DND-41 (cell line): ENCODE measurements at regions not wholly inside any gene's neighbourhood (a gene's known extent, or its start where the extent isn't known, plus 50 kb on each side); places are given as distances from the start of the nearest gene placed in this dataset.

ENCODE experiments used
- CTCF ChIP-seq: IDR thresholded peaks from 2 replicates; pipeline ENCODE4 v1.5.1; 2012; ENCODE audit warnings: borderline replicate concordance, low read length, moderate library complexity, mild to moderate bottlenecking; ENCODE audit not compliant: poor library complexity, severe bottlenecking; ENCODE audit errors: extremely low read depth
- EZH2 ChIP-seq: IDR thresholded peaks from 3 replicates; pipeline ENCODE4 v1.6.1; 2012; ENCODE audit warnings: borderline replicate concordance, low read depth, mild to moderate bottlenecking, moderate library complexity, low read length, inconsistent platforms; ENCODE audit not compliant: severe bottlenecking

DNA sequence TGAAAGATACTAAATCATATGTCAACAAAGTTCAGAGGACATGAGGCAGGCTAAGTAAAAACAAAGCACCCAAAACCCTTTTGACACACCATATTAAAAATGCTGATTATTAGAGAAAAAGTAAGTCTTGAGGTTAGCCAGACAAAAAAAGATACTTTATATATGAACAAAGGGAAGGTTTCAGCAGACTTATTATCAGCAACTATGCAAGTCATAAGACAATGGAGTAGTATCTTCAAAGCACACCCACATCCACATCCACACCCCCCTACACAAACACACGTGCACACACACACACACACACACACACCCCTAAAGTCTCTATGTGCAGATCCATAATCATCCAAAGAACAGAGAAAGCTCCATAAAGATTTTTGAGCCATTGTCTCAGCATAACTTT is 1373.9 kb upstream of the CELF2 start:
- TF ChIP-seq CTCF (no peak), EZH2 (no peak)
